H1 (cell line): ENCODE measurements at regions not wholly inside any gene's neighbourhood (a gene's known extent, or its start where the extent isn't known, plus 50 kb on each side); places are given as distances from the start of the nearest gene placed in this dataset.

Experiments used
- CTCF ChIA-PET: fragments of 300-600 bp; sonication (Branson Sonifier 250); formaldehyde crosslinking; loops from one replicate; lab custom pipeline; 2021; ENCODE audit not compliant: partially characterized antibody; lab: Charles Lee
- POLR2A ChIA-PET: fragments of 300-600 bp; sonication (Branson Sonifier 250); formaldehyde crosslinking; loops from one replicate; lab custom pipeline; 2021; ENCODE audit warnings: inconsistent platforms; ENCODE audit not compliant: partially characterized antibody; lab: Charles Lee
- DNase-seq, 2 experiments: peaks; one replicate each; pipeline versions ENCODE4 v3.0.0 to v3.0.0-alpha.2; 2010 to 2022; ENCODE audit warnings: low spot score in 2 of 2, low read depth in 1 of 2, mixed read lengths in 1 of 2
- FAIRE-seq: peaks from 2 replicates; lab custom pipeline; 2011; peaks lifted over from hg19 to GRCh38; lab: Jason Lieb, UNC
- H2AFZ ChIP-seq: 2 replicates; pipeline ENCODE4 v1.8.1; 2012; ENCODE audit warnings: low read length, inconsistent platforms
- H2AK5ac ChIP-seq: 2 replicates; pipeline ENCODE4 v1.6.1; 2013; ENCODE audit warnings: low read depth, low read length
- H2BK120ac ChIP-seq: replicated peaks from 2 replicates; pipeline ENCODE3; 2013; ENCODE audit warnings: low read depth, low read length, inconsistent platforms
- H2BK12ac ChIP-seq: 2 replicates; pipeline ENCODE4 v1.6.1; 2013; ENCODE audit warnings: low read depth, low read length
- H2BK15ac ChIP-seq: 2 replicates; pipeline ENCODE4 v1.6.1; 2013; ENCODE audit warnings: low read length
- H2BK20ac ChIP-seq: 2 replicates; pipeline ENCODE4 v1.6.1; 2013; ENCODE audit warnings: low read length
- H2BK5ac ChIP-seq: 2 replicates; pipeline ENCODE4 v1.6.1; 2013; ENCODE audit warnings: low read depth, low read length
- H3K14ac ChIP-seq: 2 replicates; pipeline ENCODE4 v1.6.1; 2013; ENCODE audit warnings: inconsistent platforms; ENCODE audit not compliant: insufficient read length
- H3K18ac ChIP-seq: 2 replicates; pipeline ENCODE4 v1.6.1; 2013; ENCODE audit warnings: low read length; ENCODE audit errors: extremely low read depth
- H3K23ac ChIP-seq: 2 replicates; pipeline ENCODE4 v1.6.1; 2013; ENCODE audit warnings: inconsistent platforms; ENCODE audit not compliant: insufficient read length
- H3K23me2 ChIP-seq: 2 replicates; pipeline ENCODE4 v1.6.1; 2013; ENCODE audit warnings: low read depth, low read length
- H3K27ac ChIP-seq: 2 replicates; pipeline ENCODE4 v1.6.1; 2011; ENCODE audit warnings: low read depth, low read length, inconsistent platforms
- H3K27me3 ChIP-seq, 4 experiments: replicated peaks in 1 of 4; 1 replicate in 1 of 4; 2 replicates in 3 of 4; pipeline versions ENCODE4 v1.6.1 to v1.8.1; 2011 to 2013; ENCODE audit warnings: low read length in 3 of 4, mild to moderate bottlenecking in 3 of 4, inconsistent platforms in 2 of 4, mixed read lengths in 2 of 4, moderate library complexity in 1 of 4; ENCODE audit not compliant: control insufficient read depth in 3 of 4, insufficient read depth in 3 of 4; ENCODE audit errors: extremely low read depth in 1 of 4
- H3K36me3 ChIP-seq, 4 experiments: 2 replicates each; pipeline versions ENCODE4 v1.6.1 to v1.8.1; 2011 to 2013; ENCODE audit warnings: mild to moderate bottlenecking in 4 of 4, low read length in 3 of 4, moderate library complexity in 2 of 4, control low read depth in 1 of 4, inconsistent platforms in 1 of 4; ENCODE audit not compliant: insufficient read depth in 4 of 4, control insufficient read depth in 2 of 4
- H3K4ac ChIP-seq: replicated peaks from 2 replicates; pipeline ENCODE3; 2013; ENCODE audit warnings: low read length, low read depth, mixed read lengths, inconsistent platforms; ENCODE audit not compliant: insufficient read length
- H3K4me1 ChIP-seq, 4 experiments: replicated peaks in 1 of 4; 1 replicate in 1 of 4; 2 replicates in 3 of 4; pipeline versions ENCODE4 v1.6.1 to v1.8.1; 2011 to 2013; ENCODE audit warnings: low read length in 3 of 4, inconsistent platforms in 2 of 4, mixed read lengths in 1 of 4; ENCODE audit not compliant: insufficient read depth in 4 of 4, control insufficient read depth in 3 of 4
- H3K4me2 ChIP-seq, 2 experiments: 2 replicates each; pipeline versions ENCODE4 v1.6.1 to v1.8.1; 2011 to 2013; ENCODE audit warnings: low read depth in 2 of 2, low read length in 2 of 2, control low read depth in 1 of 2, inconsistent platforms in 1 of 2, mild to moderate bottlenecking in 1 of 2; ENCODE audit not compliant: insufficient read depth in 1 of 2
- H3K4me3 ChIP-seq, 4 experiments: fragments of 200-600, 300-600 bp in 1 of 4; sonication (generic), shearing (Covaris generic), sonication (Bioruptor Twin) in 1 of 4; 2 replicates each; pipeline versions ENCODE4 v1.5.1 to v1.8.1; 2011 to 2016; ENCODE audit warnings: low read length in 4 of 4, low read depth in 3 of 4, control low read depth in 2 of 4, inconsistent platforms in 2 of 4, mild to moderate bottlenecking in 2 of 4, mixed read lengths in 1 of 4, moderate library complexity in 1 of 4; ENCODE audit not compliant: insufficient read depth in 2 of 4; ENCODE audit errors: extremely low read depth in 1 of 4
- H3K56ac ChIP-seq: replicated peaks from 2 replicates; pipeline ENCODE3; 2013; ENCODE audit warnings: low read depth, mild to moderate bottlenecking, mixed read lengths, low read length, inconsistent platforms; ENCODE audit not compliant: insufficient read length
- H3K79me1 ChIP-seq: 2 replicates; pipeline ENCODE4 v1.6.1; 2013; ENCODE audit warnings: low read depth, low read length, control low read depth
- H3K79me2 ChIP-seq, 2 experiments: 2 replicates each; pipeline versions ENCODE4 v1.6.1 to v1.8.1; 2012 to 2013; ENCODE audit warnings: low read length in 2 of 2, mild to moderate bottlenecking in 2 of 2, inconsistent platforms in 1 of 2; ENCODE audit not compliant: insufficient read depth in 2 of 2, control insufficient read depth in 1 of 2
- H3K9ac ChIP-seq, 4 experiments: replicated peaks in 1 of 4; 1 replicate in 1 of 4; 2 replicates in 3 of 4; pipeline versions ENCODE4 v1.6.1 to v1.8.1; 2011 to 2013; ENCODE audit warnings: low read depth in 3 of 4, low read length in 3 of 4, control low read depth in 2 of 4, mild to moderate bottlenecking in 2 of 4, moderate library complexity in 2 of 4, inconsistent platforms in 1 of 4; ENCODE audit errors: extremely low read depth in 1 of 4
- H3K9me3 ChIP-seq, 2 experiments: 2 replicates each; pipeline versions ENCODE4 v1.6.1 to v1.8.1; 2012 to 2013; ENCODE audit warnings: mild to moderate bottlenecking in 2 of 2, moderate library complexity in 2 of 2, control low read depth in 1 of 2, inconsistent platforms in 1 of 2, low read depth in 1 of 2, low read length in 1 of 2, mixed read lengths in 1 of 2; ENCODE audit not compliant: insufficient read depth in 2 of 2
- H4K20me1 ChIP-seq, 2 experiments: replicated peaks in 1 of 2; 2 replicates each; pipeline versions ENCODE3 to v1.8.1; 2011 to 2013; ENCODE audit warnings: inconsistent platforms in 2 of 2, low read length in 2 of 2, mild to moderate bottlenecking in 1 of 2; ENCODE audit not compliant: insufficient read depth in 2 of 2, control insufficient read depth in 1 of 2
- H4K5ac ChIP-seq: 2 replicates; pipeline ENCODE4 v1.6.1; 2013; ENCODE audit warnings: low read length, low read depth, mixed read lengths, inconsistent platforms; ENCODE audit not compliant: insufficient read length
- H4K8ac ChIP-seq: 2 replicates; pipeline ENCODE4 v1.8.0; 2013; ENCODE audit warnings: mild to moderate bottlenecking, moderate library complexity, low read length, inconsistent platforms; ENCODE audit not compliant: insufficient read depth; ENCODE audit errors: extremely low read depth
- H4K91ac ChIP-seq: replicated peaks from 2 replicates; pipeline ENCODE3; 2013; ENCODE audit warnings: low read length, mixed read lengths, inconsistent platforms; ENCODE audit not compliant: insufficient read length
- BACH1 ChIP-seq: IDR thresholded peaks from 2 replicates; pipeline ENCODE4 v1.6.1; 2012; ENCODE audit warnings: low read length, improper control_type of control experiment
- CHD2 ChIP-seq: IDR thresholded peaks from 2 replicates; pipeline ENCODE4 v1.6.1; 2012; ENCODE audit warnings: low read length, improper control_type of control experiment
- HDAC6 ChIP-seq: IDR thresholded peaks from one replicate; pipeline ENCODE4 v1.7.1; 2012; ENCODE audit warnings: low read depth, mild to moderate bottlenecking, inconsistent platforms, low read length, moderate library complexity
- KDM1A ChIP-seq: fragments of 200-600, 300-600 bp; sonication (generic); IDR thresholded peaks from 2 replicates; pipeline ENCODE4 v1.7.1; 2016; ENCODE audit warnings: mild to moderate bottlenecking, low read length, borderline replicate concordance
- KDM5A ChIP-seq: fragments of 200-600 bp; IDR thresholded peaks from 2 replicates; pipeline ENCODE4 v1.7.1; 2012; ENCODE audit warnings: mild to moderate bottlenecking, low read length, inconsistent platforms, mixed read lengths
- MAFK ChIP-seq: IDR thresholded peaks from 2 replicates; pipeline ENCODE4 v1.6.1; 2012; ENCODE audit warnings: low read depth, mild to moderate bottlenecking, improper control_type of control experiment, low read length
- RAD21 ChIP-seq, 2 experiments: IDR thresholded peaks in 1 of 2; conservative IDR thresholded peaks in 1 of 2; 2 replicates each; pipeline ENCODE4 v1.6.1; 2011; ENCODE audit warnings: low read depth in 2 of 2, low read length in 2 of 2, improper control_type of control experiment in 1 of 2, inconsistent platforms in 1 of 2, mild to moderate bottlenecking in 1 of 2, moderate library complexity in 1 of 2
- SP4 ChIP-seq: IDR thresholded peaks from 2 replicates; pipeline ENCODE4 v1.6.1; 2012; ENCODE audit warnings: low read length, inconsistent platforms
- SUZ12 ChIP-seq: fragments of 200-600 bp; sonication (generic); IDR thresholded peaks from 2 replicates; pipeline ENCODE4 v1.6.1; 2012; ENCODE audit warnings: mild to moderate bottlenecking, inconsistent platforms, low read length, moderate library complexity, mixed read lengths
- ZNF274 ChIP-seq: IDR thresholded peaks from 2 replicates; pipeline ENCODE4 v1.7.0; 2012; ENCODE audit warnings: low read length, borderline replicate concordance; ENCODE audit errors: extremely low read depth
- WGBS, 2 experiments: shearing (Covaris generic) in 1 of 2; methylation state at CpG; one replicate each; pipeline versions ENCODE4 v1.1.6 to v1.1.7; 2013 to 2015; ENCODE audit warnings: low lambda C conversion rate in 2 of 2, mixed read lengths in 2 of 2, inconsistent platforms in 1 of 2, low coverage in 1 of 2, missing lambda C conversion rate in 1 of 2; ENCODE audit not compliant: insufficient replicate concordance in 2 of 2, insufficient coverage in 1 of 2, insufficient read length in 1 of 2; ENCODE audit errors: extremely low coverage in 1 of 2, missing lambda C conversion rate in 1 of 2; 5-methylcytosine and 5-hydroxymethylcytosine counted together
- TF ChIP-seq, protein P1 (sequence below): IDR thresholded peaks from 2 replicates; pipeline ENCODE4 v1.6.1; 2011; ENCODE audit warnings: low read depth, mild to moderate bottlenecking, low read length; ENCODE audit not compliant: insufficient read depth

- Histone ChIP-seq H2BK15ac (no peak overlapping the region), H3K18ac (no peak overlapping the region), H2BK120ac (no peak overlapping the region), H3K27me3 (no peaks in the 10 kb centered on the region), H4K20me1 (no peaks in the 10 kb centered on the region), H4K5ac (no peak overlapping the region), H3K56ac (no peak overlapping the region), H3K9ac (no peak overlapping the region), H3K9me3 (no peaks in the 10 kb centered on the region), H4K8ac (no peak overlapping the region), H2AK5ac (no peak overlapping the region), H2AFZ (no peak overlapping the region), H3K36me3 (no peaks in the 10 kb centered on the region), H2BK5ac (no peak overlapping the region), H2BK20ac (no peak overlapping the region), H3K27ac (no peak overlapping the region), H3K14ac (no peak overlapping the region), H3K23ac (no peak overlapping the region), H3K4ac (no peak overlapping the region), H3K23me2 (0 out of 2 replicates have a peak, but pooled peaks cover 2% of the 10 kb centered on the region), H2BK12ac (no peak overlapping the region), H3K4me1 (no peaks in the 10 kb centered on the region), H3K79me1 (no peaks in the 10 kb centered on the region), H3K79me2 (no peaks in the 10 kb centered on the region), H4K91ac (no peak overlapping the region), H3K4me2 (no peak overlapping the region), H3K4me3 (no peak overlapping the region)
- POLR2A ChIA-PET = interaction anchor here (0.5 to 1.0 kb wide), 2 partner anchors 24 to 802 kb away, joined by 3 read pairs; no protein-coding TSS in a partner anchor
- 93% methylated on average over 5 of the region's 5 CpGs; no CpG with 5 or more reads in 1 of the 2 experiments for WGBS, 2 experiments
- TF ChIP-seq SP4 (no peak), KDM1A (no peak), BACH1 (no peak), KDM5A (no peak), RAD21 (IDR thresholded peaks at IDR 0.05 in 1 of 2, conservative IDR thresholded peaks at IDR 0.05 in 1 of 2; ENCODE audit: low read depth in 2 of 2, low read length in 2 of 2) (no peak), CHD2 (no peak), SUZ12 (no peak), HDAC6 (no peak), ZNF274 (no peak), MAFK (no peak)
- TF ChIP-seq, protein P1, sequence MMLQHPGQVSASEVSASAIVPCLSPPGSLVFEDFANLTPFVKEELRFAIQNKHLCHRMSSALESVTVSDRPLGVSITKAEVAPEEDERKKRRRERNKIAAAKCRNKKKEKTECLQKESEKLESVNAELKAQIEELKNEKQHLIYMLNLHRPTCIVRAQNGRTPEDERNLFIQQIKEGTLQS = no peak
- CTCF ChIA-PET = interaction anchor here (1.4 kb wide), 1 partner anchor 59 kb away, joined by 3 read pairs; no protein-coding TSS in a partner anchor
- no peak for DNase-seq
- FAIRE-seq = no peak
Observed at GRCh38 chr10:121129266-121129665, 278.1 kb downstream of the WDR11 start.
